HL-60 (cell line): ENCODE measurements at regions not wholly inside any gene's neighbourhood (a gene's known extent, or its start where the extent isn't known, plus 50 kb on each side); places are given as distances from the start of the nearest gene placed in this dataset.

Source experiments
- DNase-seq, 2 experiments: peaks; one replicate each; pipeline ENCODE4 v3.0.0-alpha.2; 2010 to 2020; ENCODE audit warnings: low read depth in 1 of 2, low spot score in 1 of 2
- H3K27ac ChIP-seq: fragments of 250-450 bp; sonication (Bioruptor Pico); replicated peaks from 2 replicates; pipeline ENCODE4 v1.5.1; 2020; ENCODE audit warnings: mild to moderate bottlenecking, moderate library complexity
- H3K27me3 ChIP-seq: fragments of 250-450 bp; sonication (Bioruptor Pico); 2 replicates; pipeline ENCODE4 v1.5.1; 2021; ENCODE audit warnings: mild to moderate bottlenecking, moderate library complexity; ENCODE audit not compliant: insufficient read depth, poor library complexity, severe bottlenecking
- H3K4me3 ChIP-seq: replicated peaks from 2 replicates; pipeline ENCODE4 v1.5.1; 2011; ENCODE audit warnings: mild to moderate bottlenecking, control low read depth, low read length; ENCODE audit not compliant: insufficient read depth
- GABPA ChIP-seq: IDR thresholded peaks from 2 replicates; pipeline ENCODE4 v1.6.1; 2012; ENCODE audit warnings: low read depth
- POLR2AphosphoS5 ChIP-seq: IDR thresholded peaks from 2 replicates; pipeline ENCODE4 v1.6.1; 2012; ENCODE audit warnings: low read depth
- SPI1 ChIP-seq: IDR thresholded peaks from 2 replicates; pipeline ENCODE4 v1.6.1; 2012; ENCODE audit warnings: low read depth, mild to moderate bottlenecking, borderline replicate concordance
- TF ChIP-seq, protein P1 (sequence below): IDR thresholded peaks from 2 replicates; pipeline ENCODE4 v1.6.1; 2012; ENCODE audit warnings: low read depth; ENCODE audit not compliant: insufficient replicate concordance
- TF ChIP-seq, protein P2 (sequence below): IDR thresholded peaks from one replicate; pipeline ENCODE4 v1.5.1; 2011; ENCODE audit warnings: low read length, control low read depth, inconsistent platforms; ENCODE audit not compliant: insufficient read depth

DNA sequence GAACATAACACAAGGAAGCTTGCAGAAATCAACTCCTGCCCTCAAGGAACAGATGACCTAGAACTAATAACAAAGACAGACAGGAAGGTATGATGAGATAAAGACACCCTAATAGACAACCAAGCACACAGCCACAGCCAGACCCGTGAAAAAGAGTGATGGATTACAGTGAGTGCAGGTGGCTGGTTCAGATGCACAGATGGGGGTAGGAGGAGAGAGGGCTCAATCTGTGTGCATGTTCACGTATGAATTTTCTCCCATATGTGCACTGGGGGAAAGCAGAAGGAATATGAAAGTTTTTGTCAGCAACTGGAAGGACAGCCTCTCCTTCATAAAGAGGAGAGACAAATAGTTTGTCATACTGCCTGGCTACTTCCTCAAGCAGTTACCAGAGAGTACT lies 367.1 kb downstream of the PBX1 start:
- Histone ChIP-seq H3K27ac (no peak overlapping the region), H3K4me3 (no peak overlapping the region), H3K27me3 (no peaks in the 10 kb centered on the region)
- TF ChIP-seq POLR2AphosphoS5 (no peak), SPI1 (no peak), GABPA (no peak)
- TF ChIP-seq, protein P1, sequence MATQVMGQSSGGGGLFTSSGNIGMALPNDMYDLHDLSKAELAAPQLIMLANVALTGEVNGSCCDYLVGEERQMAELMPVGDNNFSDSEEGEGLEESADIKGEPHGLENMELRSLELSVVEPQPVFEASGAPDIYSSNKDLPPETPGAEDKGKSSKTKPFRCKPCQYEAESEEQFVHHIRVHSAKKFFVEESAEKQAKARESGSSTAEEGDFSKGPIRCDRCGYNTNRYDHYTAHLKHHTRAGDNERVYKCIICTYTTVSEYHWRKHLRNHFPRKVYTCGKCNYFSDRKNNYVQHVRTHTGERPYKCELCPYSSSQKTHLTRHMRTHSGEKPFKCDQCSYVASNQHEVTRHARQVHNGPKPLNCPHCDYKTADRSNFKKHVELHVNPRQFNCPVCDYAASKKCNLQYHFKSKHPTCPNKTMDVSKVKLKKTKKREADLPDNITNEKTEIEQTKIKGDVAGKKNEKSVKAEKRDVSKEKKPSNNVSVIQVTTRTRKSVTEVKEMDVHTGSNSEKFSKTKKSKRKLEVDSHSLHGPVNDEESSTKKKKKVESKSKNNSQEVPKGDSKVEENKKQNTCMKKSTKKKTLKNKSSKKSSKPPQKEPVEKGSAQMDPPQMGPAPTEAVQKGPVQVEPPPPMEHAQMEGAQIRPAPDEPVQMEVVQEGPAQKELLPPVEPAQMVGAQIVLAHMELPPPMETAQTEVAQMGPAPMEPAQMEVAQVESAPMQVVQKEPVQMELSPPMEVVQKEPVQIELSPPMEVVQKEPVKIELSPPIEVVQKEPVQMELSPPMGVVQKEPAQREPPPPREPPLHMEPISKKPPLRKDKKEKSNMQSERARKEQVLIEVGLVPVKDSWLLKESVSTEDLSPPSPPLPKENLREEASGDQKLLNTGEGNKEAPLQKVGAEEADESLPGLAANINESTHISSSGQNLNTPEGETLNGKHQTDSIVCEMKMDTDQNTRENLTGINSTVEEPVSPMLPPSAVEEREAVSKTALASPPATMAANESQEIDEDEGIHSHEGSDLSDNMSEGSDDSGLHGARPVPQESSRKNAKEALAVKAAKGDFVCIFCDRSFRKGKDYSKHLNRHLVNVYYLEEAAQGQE: no peak
- TF ChIP-seq, protein P2, sequence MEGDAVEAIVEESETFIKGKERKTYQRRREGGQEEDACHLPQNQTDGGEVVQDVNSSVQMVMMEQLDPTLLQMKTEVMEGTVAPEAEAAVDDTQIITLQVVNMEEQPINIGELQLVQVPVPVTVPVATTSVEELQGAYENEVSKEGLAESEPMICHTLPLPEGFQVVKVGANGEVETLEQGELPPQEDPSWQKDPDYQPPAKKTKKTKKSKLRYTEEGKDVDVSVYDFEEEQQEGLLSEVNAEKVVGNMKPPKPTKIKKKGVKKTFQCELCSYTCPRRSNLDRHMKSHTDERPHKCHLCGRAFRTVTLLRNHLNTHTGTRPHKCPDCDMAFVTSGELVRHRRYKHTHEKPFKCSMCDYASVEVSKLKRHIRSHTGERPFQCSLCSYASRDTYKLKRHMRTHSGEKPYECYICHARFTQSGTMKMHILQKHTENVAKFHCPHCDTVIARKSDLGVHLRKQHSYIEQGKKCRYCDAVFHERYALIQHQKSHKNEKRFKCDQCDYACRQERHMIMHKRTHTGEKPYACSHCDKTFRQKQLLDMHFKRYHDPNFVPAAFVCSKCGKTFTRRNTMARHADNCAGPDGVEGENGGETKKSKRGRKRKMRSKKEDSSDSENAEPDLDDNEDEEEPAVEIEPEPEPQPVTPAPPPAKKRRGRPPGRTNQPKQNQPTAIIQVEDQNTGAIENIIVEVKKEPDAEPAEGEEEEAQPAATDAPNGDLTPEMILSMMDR: no peak
- DNase-seq: no peak

DNA sequence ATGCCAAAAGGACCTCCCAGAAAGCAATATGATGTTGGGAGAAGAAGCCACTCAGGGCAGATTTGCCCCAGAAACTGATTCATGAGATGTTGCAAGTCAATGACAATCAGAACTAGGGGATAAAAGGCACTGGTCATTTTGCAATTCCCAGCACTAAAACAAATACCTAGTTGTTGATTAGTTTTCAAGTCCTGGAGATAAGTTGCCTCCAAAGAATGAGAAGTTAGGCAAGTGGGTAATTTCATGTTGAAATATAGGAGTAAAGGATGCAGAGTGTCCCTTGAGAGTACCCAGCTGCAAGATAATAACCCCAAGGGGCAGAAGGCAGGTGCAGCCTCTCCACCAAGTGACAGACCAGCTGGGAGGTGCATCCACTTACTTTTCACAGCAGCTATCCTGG lies 363.6 kb downstream of the PBX1 start:
- Histone ChIP-seq H3K4me3 (no peak overlapping the region), H3K27ac (no peak overlapping the region), H3K27me3 (no peaks in the 10 kb centered on the region)
- DNase-seq: no peak
- TF ChIP-seq SPI1 (no peak), POLR2AphosphoS5 (no peak), GABPA (no peak)
- TF ChIP-seq, protein P1: no peak
- TF ChIP-seq, protein P2: no peak

DNA sequence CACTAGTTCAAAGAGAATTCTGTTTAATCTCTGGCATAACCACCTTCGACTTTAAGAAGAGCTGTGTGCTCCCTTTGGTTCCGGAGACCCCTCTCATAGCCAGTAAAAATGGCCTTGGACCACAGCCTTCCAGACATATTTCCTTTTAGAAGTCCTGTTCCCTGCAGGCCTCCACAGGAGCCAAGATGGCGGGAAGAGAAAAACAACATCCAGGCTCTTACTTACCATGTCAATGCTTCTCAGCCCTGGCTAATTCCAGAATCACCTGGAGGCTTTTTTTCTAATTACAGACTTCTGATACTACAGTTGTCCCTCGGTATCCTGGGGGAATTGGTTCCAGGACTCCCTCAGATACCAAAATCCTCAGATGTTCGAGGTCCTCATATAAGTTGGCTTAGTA lies 362.5 kb downstream of the PBX1 start:
- Histone ChIP-seq H3K4me3 (no peak overlapping the region), H3K27me3 (no peaks in the 10 kb centered on the region), H3K27ac (no peak overlapping the region)
- no peak for DNase-seq
- TF ChIP-seq GABPA: no peak
- TF ChIP-seq, protein P1: no peak

DNA sequence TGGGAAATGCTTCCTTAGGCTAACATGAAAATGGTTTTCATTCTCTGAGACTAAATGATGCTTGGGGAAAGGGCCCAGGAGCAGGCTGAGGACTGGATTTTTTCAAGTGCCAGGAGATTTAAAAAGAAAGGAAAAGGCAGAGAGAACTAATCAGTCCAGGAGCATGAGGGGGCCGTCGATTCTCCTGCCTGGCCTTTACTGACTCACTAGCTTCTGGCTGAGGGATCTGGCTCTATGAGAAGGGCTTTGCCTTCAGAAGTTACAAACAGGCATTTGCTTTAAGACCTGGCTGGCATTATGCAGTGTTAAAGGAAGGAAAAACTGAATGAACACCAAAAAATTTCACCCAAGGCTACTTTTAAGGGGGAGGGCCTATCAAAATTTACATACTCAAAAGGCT lies 359.2 kb downstream of the PBX1 start:
- DNase-seq: no peak
- Histone ChIP-seq H3K27ac (no peak overlapping the region), H3K27me3 (no peaks in the 10 kb centered on the region), H3K4me3 (no peak overlapping the region)
- TF ChIP-seq, protein P1: no peak
- TF ChIP-seq SPI1 (no peak), GABPA (no peak), POLR2AphosphoS5 (no peak)
- TF ChIP-seq, protein P2: no peak
